ENCODE measurements at regions not wholly inside any gene's neighbourhood (a gene's known extent, or its start where the extent isn't known, plus 50 kb on each side); places are given as distances from the start of the nearest gene placed in this dataset.
A peak's percentile ranks its signal among the peaks of the same experiment; 100 is the strongest.
"Not testable (repeated sequence)": the region's sequence is repeated elsewhere in the genome, so short reads cannot be mapped to it uniquely, and the experiment has no call there.

- DNase-seq (ENCODE audit: low read depth): peak; percentile 49
Measured at GRCh38 chr15:57881361-57881760, 174.8 kb downstream of the POLR2M start.

GRCh38 chr15:57881972-57882371 is 175.5 kb downstream of the POLR2M start:
- DNase-seq (ENCODE audit: low read depth): no peak

- no peak for DNase-seq (ENCODE audit: low read depth)
Measured at GRCh38 chr15:57883701-57884100, 177.2 kb downstream of the POLR2M start.

- DNase-seq (ENCODE audit: low read depth): no peak
Measured at GRCh38 chr15:57884936-57885335, 178.4 kb downstream of the POLR2M start.

- DNase-seq (ENCODE audit: low read depth): no peak
Measured at GRCh38 chr15:57885435-57885834, 178.9 kb downstream of the POLR2M start.

GRCh38 chr15:57887825-57888224 is 177.7 kb downstream of the ALDH1A2 start:
- DNase-seq (ENCODE audit: low read depth): no peak

- peak; percentile 36 for DNase-seq (ENCODE audit: low read depth)
Measured at GRCh38 chr15:57890351-57890750, 175.2 kb downstream of the ALDH1A2 start.

- DNase-seq (ENCODE audit: low read depth): no peak
Measured at GRCh38 chr15:57890878-57891277, 174.6 kb downstream of the ALDH1A2 start.

GRCh38 chr15:57892181-57892580 is 173.3 kb downstream of the ALDH1A2 start:
- no peak for DNase-seq (ENCODE audit: low read depth)

- DNase-seq (ENCODE audit: low read depth): no peak
Measured at GRCh38 chr15:57893040-57893439, 172.5 kb downstream of the ALDH1A2 start.

GRCh38 chr15:57895291-57895690 is 170.2 kb downstream of the ALDH1A2 start:
- no peak for DNase-seq (ENCODE audit: low read depth)

- DNase-seq (ENCODE audit: low read depth): no peak
Measured at GRCh38 chr15:57896114-57896513, 169.4 kb downstream of the ALDH1A2 start.

GRCh38 chr15:57896899-57897298 is 168.6 kb downstream of the ALDH1A2 start:
- DNase-seq (ENCODE audit: low read depth): not testable (repeated sequence)

GRCh38 chr15:57897870-57898269 is 167.6 kb downstream of the ALDH1A2 start:
- no peak for DNase-seq (ENCODE audit: low read depth)

- DNase-seq (ENCODE audit: low read depth): no peak
Measured at GRCh38 chr15:57902155-57902554, 163.4 kb downstream of the ALDH1A2 start.

Measured in GM04503 (cell line).